NCI-H146 treated with DMSO at 0.1 percent for 48 hours (cell line): ENCODE measurements at regions not wholly inside any gene's neighbourhood (a gene's known extent, or its start where the extent isn't known, plus 50 kb on each side); places are given as distances from the start of the nearest gene placed in this dataset.

Experiments
- DNase-seq: peaks from one replicate; lab custom pipeline; 2025; ENCODE audit not compliant: unreplicated experiment; lab: John Stamatoyannopoulos, UW

DNA sequence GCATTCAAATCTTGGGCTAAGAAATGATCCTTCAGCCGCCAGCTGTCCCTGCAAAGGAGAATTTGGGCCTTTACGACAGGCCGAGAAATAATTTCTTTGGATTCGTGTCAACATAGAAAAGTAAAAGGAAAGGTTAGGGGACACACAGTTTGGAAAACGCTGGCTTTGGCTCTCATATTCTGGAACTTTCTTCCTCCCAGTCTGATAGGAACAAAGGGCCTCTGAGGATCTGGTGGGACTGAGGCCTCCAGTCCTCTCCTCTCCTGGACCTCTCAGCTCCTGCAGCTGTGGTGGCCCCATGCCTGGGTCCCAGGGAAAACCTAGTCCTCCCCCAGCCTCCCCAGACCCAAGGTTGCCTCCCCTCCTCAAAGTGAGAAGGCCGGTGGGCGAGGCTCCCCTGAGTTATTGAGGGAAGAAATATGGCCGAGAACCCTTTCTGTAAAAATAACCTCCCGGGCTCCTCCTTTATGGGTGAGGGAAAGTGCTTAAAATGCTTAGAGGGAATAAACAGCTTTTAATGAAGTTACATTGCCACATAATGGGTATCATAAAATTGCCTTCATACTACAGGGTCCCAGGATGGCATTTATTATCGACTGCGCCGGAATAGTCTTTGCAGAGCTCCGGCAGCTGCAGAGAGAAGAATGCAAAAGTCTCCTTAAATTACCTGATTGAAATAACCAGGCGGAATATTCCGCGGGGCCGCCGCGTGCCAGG is 188.3 kb downstream of the PHETA1 start:
- no peak for DNase-seq

GRCh38 chr12:111178181-111179081 is 190.5 kb downstream of the PHETA1 start:
- DNase-seq = no peak

GRCh38 chr12:111175396-111176094 is 193.3 kb downstream of the PHETA1 start:
- no peak for DNase-seq

- DNase-seq = no peak
Measured at GRCh38 chr12:111174961-111175345, 193.9 kb downstream of the PHETA1 start.

DNA sequence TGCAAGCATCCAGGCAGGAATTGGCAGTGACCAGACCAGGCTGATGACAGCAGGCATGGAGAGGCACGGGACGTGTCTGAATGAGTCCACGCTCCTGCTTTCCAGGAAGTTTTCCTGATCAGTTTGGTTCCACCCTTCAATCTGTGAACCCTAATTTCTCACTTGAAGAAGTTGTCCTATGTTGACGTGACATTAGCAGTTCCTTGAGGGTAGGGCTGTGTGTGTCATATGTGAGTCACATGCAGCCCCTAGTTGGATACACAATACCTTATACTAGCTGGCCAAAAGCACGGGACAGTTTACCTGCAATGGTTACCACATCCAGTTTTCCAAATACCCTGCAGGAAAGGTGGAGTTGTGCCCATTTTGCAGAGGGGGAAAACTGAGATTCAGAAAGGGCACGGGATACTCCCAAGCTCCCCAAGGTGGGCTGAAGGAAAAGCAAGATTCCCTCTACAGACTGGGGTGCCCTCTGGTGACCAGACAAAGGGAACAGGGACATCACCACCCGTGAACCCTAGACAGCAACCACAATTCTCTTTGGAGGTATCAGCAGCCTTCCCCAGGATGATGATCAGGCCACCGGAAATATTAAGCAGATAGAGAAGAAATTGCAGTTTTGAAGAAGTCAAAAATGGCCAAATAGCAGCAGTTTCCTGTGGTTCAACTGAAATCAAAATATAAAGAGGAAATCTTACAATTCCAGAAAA is 194.5 kb downstream of the PHETA1 start:
- no peak for DNase-seq

DNA sequence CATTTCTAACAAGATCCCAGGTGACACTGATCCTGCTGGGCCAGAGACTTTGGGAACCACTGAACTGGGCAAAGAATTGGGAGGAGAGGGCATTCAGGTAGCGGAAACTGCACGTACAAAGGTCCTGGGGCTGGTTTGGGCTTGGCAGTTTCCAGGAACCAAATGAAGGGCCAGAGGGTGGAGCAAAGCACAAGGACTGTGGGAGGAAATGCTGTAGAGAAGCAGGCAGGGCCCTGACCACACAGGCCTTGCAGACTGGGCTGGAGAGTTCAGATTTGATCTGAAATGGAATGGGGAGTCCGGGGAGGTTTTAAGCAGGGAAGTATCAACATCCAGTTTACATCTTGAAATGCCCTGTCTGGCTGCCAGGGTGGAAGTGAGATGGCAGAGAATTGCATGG is 195.1 kb downstream of the PHETA1 start:
- no peak for DNase-seq

GRCh38 chr12:111173391-111173790 is 195.5 kb downstream of the PHETA1 start:
- no peak for DNase-seq

DNA sequence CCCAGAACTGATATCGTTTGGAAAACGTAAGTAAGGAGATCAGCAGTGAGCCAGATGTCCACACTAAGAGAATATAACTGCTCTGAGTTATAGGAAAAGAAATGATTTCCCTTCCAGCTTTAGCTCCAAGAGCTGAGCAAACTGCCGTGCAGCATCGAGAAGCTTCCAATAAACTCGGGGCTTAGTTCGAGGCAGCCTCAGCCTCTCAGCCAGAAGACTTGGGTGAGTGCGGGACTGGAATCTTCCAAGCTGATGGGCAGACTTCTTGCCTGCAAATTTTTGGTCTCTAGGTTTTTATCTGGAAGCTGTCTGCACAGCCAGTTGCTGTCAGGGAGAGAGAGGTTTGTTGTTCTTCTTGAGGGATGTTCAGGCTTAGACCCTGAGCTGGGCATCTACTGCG is 196.1 kb downstream of the PHETA1 start:
- no peak for DNase-seq

DNA sequence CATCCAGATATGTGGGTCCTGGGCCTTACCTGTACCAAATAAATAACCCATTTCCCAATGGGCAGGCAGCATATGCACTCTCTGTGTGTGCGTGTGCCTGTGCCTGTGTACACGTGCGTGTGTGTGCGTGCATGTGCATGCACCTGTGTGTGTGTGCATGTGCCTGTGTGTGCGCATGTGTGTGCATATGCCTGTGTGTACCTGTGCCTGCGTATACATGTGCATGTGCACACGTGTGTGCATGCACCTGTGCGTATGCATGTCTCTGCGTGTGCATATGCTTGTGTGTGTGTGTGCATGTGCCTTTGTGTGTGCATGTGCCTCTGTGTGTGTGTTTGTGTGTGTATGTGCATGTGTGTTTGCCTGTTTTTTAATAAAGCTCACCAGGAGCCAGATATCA is 197.1 kb downstream of the PHETA1 start:
- no peak for DNase-seq

GRCh38 chr12:111171345-111171744 is 197.6 kb downstream of the PHETA1 start:
- no peak for DNase-seq

DNA sequence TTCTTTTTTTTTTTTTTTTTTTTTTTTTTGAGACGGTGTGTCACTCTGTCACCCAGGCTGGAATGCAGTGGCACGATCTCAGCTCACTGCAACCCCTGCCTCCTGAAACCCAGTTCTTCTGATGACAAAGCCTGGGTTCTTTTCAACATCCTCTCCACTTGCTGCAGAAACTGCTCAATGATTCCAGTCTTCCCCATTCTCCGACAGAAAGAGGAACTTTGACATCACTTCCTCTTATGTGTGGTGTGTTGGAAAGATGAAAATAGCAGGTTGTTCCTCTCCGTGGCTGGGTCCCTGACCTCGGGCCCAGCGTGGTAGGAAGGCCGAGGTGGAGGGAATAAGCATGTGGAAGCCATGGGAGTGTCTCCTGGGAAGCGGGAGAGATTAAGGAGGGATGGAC is 198.4 kb downstream of the PHETA1 start:
- no peak for DNase-seq

GRCh38 chr12:111169456-111169855 is 199.4 kb downstream of the PHETA1 start:
- DNase-seq = no peak

DNA sequence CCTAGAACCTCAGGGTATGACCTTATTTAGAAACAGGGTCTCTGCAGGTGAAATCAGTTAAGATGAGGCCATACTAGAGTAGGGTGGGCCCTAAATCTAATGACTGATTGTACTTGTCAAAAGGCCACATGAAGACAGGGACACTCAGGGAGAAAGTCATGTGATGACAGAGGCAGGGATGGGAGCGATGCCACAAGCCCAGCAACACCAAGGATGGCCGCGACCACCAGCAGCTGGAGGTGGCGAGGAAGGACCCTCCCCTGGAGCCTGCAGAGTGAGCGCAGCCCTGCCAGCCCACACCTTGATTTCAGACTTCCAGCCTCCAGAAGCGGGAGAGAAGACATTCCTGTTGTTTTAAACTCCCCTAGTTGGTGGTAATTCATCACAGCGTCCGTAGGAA is 199.9 kb downstream of the PHETA1 start:
- no peak for DNase-seq

DNA sequence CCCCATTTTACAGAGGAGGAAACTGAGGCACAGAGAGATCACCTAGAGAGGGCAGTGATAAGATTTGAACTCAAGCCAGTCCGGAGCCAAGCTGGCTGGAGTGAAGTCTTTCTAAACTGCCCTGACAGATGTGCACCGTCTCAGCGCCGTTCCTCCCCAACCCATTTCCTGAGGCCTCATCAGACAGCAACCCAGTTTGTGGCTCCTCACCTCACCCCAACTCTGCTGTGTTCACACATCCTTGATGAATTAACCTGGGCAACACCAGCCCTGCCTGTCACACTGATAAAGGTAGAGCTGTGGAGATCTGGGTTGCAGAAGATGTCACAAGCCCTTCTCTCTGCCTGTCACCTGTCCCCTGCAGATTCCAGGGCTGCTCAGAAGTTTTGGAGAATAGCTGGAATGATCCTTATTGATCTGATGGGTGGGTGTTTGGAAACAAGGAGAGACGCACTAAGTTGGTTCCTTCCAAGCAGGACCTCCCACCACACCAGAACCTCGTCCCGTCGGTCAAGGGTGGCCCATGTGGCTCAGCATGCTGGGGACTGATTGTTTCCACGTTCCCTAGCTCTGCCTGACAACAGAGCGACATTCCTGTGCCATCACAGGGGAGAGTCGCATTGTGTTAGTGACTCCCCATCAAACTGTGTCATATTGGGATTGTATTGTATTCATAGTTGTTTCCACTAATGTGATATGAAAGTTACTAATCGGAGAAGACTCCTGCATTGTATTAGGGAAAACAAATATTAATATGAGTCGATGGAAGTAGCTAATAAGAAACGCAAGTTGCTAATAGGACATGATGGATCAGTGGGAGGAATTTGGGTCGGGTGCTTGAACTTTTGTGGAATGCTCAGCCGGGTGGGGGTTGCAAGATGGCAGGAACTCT is 200.6 kb downstream of the PHETA1 start:
- no peak for DNase-seq

GRCh38 chr12:111166779-111167540 is 201.9 kb downstream of the PHETA1 start:
- no peak for DNase-seq

DNA sequence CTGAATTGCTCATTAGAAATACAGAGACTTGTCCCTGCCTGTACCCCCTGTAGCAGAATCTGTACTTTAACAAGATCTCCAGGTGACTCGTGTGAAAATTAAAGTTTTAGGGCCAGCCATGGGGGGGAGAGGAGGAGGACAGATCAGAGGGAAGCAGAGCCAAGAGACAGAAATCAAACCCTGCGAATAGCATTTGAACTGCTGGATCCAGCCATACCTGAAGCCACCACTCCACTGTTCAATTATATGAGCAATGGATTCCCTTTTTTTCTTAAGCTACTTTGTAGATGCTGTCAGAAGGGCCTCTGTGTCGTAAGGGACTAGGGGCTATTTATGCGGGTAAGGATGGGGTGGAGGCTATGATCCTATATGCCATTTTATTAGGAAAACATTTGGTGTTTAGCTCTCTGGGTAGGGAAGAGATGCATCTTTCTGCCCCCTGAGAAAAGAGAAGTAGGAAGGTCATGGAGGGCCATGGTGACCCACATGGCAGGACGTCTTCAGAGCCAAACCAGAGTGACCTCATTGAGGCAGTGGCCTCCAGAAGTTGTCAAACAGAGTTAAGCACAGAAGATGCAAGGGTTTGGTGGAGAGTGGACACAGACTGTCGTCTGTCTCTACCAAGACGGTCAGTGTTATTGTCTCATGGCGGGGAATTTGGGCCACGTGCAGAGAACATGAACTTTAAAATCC is 203.9 kb downstream of the PHETA1 start:
- no peak for DNase-seq

- DNase-seq = no peak
Measured at GRCh38 chr12:111163422-111163821, 205.5 kb downstream of the PHETA1 start.

DNA sequence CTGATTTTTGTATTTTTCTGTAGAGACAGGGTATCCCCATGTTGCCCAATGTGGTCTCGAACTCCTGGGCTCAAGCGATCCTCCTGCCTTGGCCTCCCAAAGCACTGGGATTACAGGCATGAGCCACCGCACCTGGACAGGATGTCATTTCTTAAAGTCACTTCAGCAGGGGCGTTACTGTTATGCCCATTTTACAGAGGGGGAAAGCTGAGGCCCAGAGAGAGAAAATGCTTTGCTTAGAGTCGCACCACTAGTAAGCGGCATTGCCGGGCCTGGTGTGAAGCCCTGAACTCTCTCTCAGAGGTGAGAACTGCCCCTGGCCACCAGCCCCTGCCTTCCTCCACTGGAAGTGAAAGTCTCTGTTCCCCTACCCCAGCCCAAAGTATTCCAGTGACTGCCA is 207.0 kb downstream of the PHETA1 start:
- no peak for DNase-seq
